B cell (primary cell): ENCODE measurements at regions not wholly inside any gene's neighbourhood (a gene's known extent, or its start where the extent isn't known, plus 50 kb on each side); places are given as distances from the start of the nearest gene placed in this dataset.
"Not testable (repeated sequence)": the region's sequence is repeated elsewhere in the genome, so short reads cannot be mapped to it uniquely, and the experiment has no call there.

Source experiments
- ATAC-seq: fragments of 200-7000 bp; cut with Tn5 transposase; one replicate; pipeline ENCODE4 v1.10.0; 2021; ENCODE audit warnings: low read depth, mild to moderate bottlenecking, moderate number of reproducible peaks, moderate library complexity
- CTCF ChIA-PET: fragments of 350-600 bp; sonication (Branson Sonifier 250); formaldehyde crosslinking; loops from one replicate; lab custom pipeline; 2021; ENCODE audit warnings: antibody characterized with exemption, inconsistent platforms; lab: Charles Lee
- POLR2A ChIA-PET: fragments of 350-600 bp; sonication (Branson Sonifier 250); formaldehyde crosslinking; loops from one replicate; lab custom pipeline; 2021; ENCODE audit warnings: antibody characterized with exemption; lab: Charles Lee
- DNase-seq: peaks from one replicate; pipeline ENCODE4 v3.0.0; 2013
- H2AFZ ChIP-seq: 2 replicates; pipeline ENCODE4 v1.6.1; 2012; ENCODE audit warnings: mild to moderate bottlenecking, low read depth, low read length; ENCODE audit not compliant: insufficient read depth, poor library complexity, severe bottlenecking
- H3K27ac ChIP-seq, 2 donors: 1 replicate in 1 of 2; 2 replicates in 1 of 2; pipeline ENCODE4 v1.5.1; 2012 to 2013; ENCODE audit warnings: low read length in 2 of 2, mild to moderate bottlenecking in 2 of 2, moderate library complexity in 1 of 2
- H3K27me3 ChIP-seq, 4 experiments: fragments of 200-600 bp in 1 of 4; sonication (generic) in 1 of 4; replicated peaks in 1 of 4; 1 replicate in 2 of 4; 2 replicates in 2 of 4; pipeline versions ENCODE4 v1.6.1 to v1.7.0; 2013 to 2016; ENCODE audit warnings: low read length in 3 of 4, mild to moderate bottlenecking in 2 of 4, mixed read lengths in 1 of 4, moderate library complexity in 1 of 4; ENCODE audit not compliant: insufficient read depth in 4 of 4, control insufficient read depth in 3 of 4; ENCODE audit errors: control extremely low read depth in 1 of 4
- H3K36me3 ChIP-seq, 2 experiments: replicated peaks in 1 of 2; 1 replicate in 1 of 2; 2 replicates in 1 of 2; pipeline versions ENCODE4 v1.6.1 to v1.7.1; 2013; ENCODE audit warnings: low read length in 1 of 2; ENCODE audit not compliant: insufficient read depth in 2 of 2, control insufficient read depth in 1 of 2; ENCODE audit errors: control extremely low read depth in 1 of 2, extremely low read depth in 1 of 2
- H3K4me1 ChIP-seq, 2 donors: fragments of 200-600 bp in 1 of 2; sonication (generic) in 1 of 2; 1 replicate in 1 of 2; 2 replicates in 1 of 2; pipeline versions ENCODE4 v1.5.1 to v1.6.1; 2013 to 2017; ENCODE audit warnings: low read length in 2 of 2; ENCODE audit not compliant: control insufficient read depth in 2 of 2, insufficient read depth in 2 of 2
- H3K4me2 ChIP-seq: replicated peaks from 2 replicates; pipeline ENCODE3; 2012; ENCODE audit warnings: mild to moderate bottlenecking, low read depth, low read length; ENCODE audit not compliant: poor library complexity, severe bottlenecking
- H3K4me3 ChIP-seq, 5 experiments: fragments of 200-600 bp in 1 of 5; sonication (generic) in 1 of 5; 1 replicate in 3 of 5; 2 replicates in 2 of 5; pipeline versions ENCODE4 v1.5.1 to v1.7.0; 2011 to 2016; ENCODE audit warnings: low read length in 4 of 5, mild to moderate bottlenecking in 4 of 5, low read depth in 2 of 5, control low read depth in 1 of 5, moderate library complexity in 1 of 5; ENCODE audit not compliant: insufficient read depth in 1 of 5; ENCODE audit errors: control extremely low read depth in 1 of 5, extremely low read depth in 1 of 5
- H3K79me2 ChIP-seq: fragments of 200-600 bp; sonication (generic); one replicate; pipeline ENCODE4 v1.6.0; 2016; ENCODE audit warnings: low read length; ENCODE audit not compliant: control insufficient read depth, insufficient read depth
- H3K9ac ChIP-seq: fragments of 200-600 bp; sonication (generic); 2 replicates; pipeline ENCODE4 v1.6.1; 2017; ENCODE audit warnings: mild to moderate bottlenecking, low read length, moderate library complexity
- H3K9me3 ChIP-seq, 3 donors: one replicate each; pipeline versions ENCODE4 v1.6.1 to v1.7.1; 2013; ENCODE audit warnings: low read length in 2 of 3; ENCODE audit not compliant: control insufficient read depth in 2 of 3, insufficient read depth in 1 of 3; ENCODE audit errors: control extremely low read depth in 1 of 3
- H4K20me1 ChIP-seq: 2 replicates; pipeline ENCODE4 v1.6.0; 2012; ENCODE audit warnings: mild to moderate bottlenecking, low read length; ENCODE audit not compliant: insufficient read depth, control insufficient read depth, poor library complexity, severe bottlenecking
- H3K27ac Mint-ChIP-seq: one replicate; pipeline ENCODE4 v1.8.0; 2021; ENCODE audit warnings: mixed read lengths
- H3K27me3 Mint-ChIP-seq: one replicate; pipeline ENCODE4 v1.8.0; 2021; ENCODE audit warnings: mixed read lengths
- H3K4me1 Mint-ChIP-seq: one replicate; pipeline ENCODE4 v1.8.0; 2021; ENCODE audit warnings: mixed read lengths
- H3K4me3 Mint-ChIP-seq: one replicate; pipeline ENCODE4 v1.8.0; 2021; ENCODE audit warnings: mixed read lengths
- H3K9me3 Mint-ChIP-seq: one replicate; pipeline ENCODE4 v1.8.0; 2022; ENCODE audit warnings: mixed read lengths; ENCODE audit not compliant: insufficient read depth
- CTCF ChIP-seq: fragments of 200-600 bp; IDR thresholded peaks from one replicate; pipeline ENCODE4 v1.8.0; 2022; ENCODE audit warnings: antibody characterized with exemption, mild to moderate bottlenecking
- EZH2 ChIP-seq: IDR thresholded peaks from 2 replicates; pipeline ENCODE4 v1.6.1; 2012; ENCODE audit warnings: borderline replicate concordance, low read depth, mild to moderate bottlenecking, moderate library complexity, low read length; ENCODE audit not compliant: insufficient read depth, poor library complexity, severe bottlenecking
- WGBS: methylation state at CpG from one replicate; pipeline ENCODE4 v1.1.5; 2013; ENCODE audit warnings: missing lambda C conversion rate; ENCODE audit not compliant: insufficient coverage; 5-methylcytosine and 5-hydroxymethylcytosine counted together
- intact Hi-C: fragments of 100-400 bp; cut with micrococcal nuclease; formaldehyde crosslinking; loops from one replicate; pipeline ENCODE4 v1.10.0; 2022

- intact Hi-C loops = no loop called here
- Histone ChIP-seq H3K79me2 (no peaks in the 10 kb centered on the region), H3K4me1 (no peaks in the 10 kb centered on the region), H3K4me3 (no peak overlapping the region), H3K36me3 (no peaks in the 10 kb centered on the region), H3K27ac (no peak overlapping the region), H3K4me2 (no peak overlapping the region), H3K9ac (no peak overlapping the region), H3K27me3 (no peaks in the 10 kb centered on the region), H4K20me1 (no peaks in the 10 kb centered on the region), H2AFZ (no peak overlapping the region), H3K9me3 (peaks cover 0 to 1% (median 0%) of the 10 kb centered on the region in 3 donors)
- ATAC-seq = no peak
- Mint-ChIP-seq H3K9me3 (no peaks in the 10 kb centered on the region), H3K4me3 (no peak overlapping the region), H3K27me3 (no peaks in the 10 kb centered on the region), H3K4me1 (no peaks in the 10 kb centered on the region), H3K27ac (no peak overlapping the region)
- TF ChIP-seq EZH2 (no peak), CTCF (no peak)
- DNase-seq = no peak
- CTCF ChIA-PET = interaction anchor here (0.7 kb wide), 1 partner anchor 29 kb away, joined by 3 read pairs; no protein-coding TSS in a partner anchor
- POLR2A ChIA-PET = no interaction called here
- WGBS = 95% methylated on average over 5 of the region's 7 CpGs
Observed at GRCh38 chr17:63223212-63223911, 222.7 kb downstream of the CYB561 start.

DNA sequence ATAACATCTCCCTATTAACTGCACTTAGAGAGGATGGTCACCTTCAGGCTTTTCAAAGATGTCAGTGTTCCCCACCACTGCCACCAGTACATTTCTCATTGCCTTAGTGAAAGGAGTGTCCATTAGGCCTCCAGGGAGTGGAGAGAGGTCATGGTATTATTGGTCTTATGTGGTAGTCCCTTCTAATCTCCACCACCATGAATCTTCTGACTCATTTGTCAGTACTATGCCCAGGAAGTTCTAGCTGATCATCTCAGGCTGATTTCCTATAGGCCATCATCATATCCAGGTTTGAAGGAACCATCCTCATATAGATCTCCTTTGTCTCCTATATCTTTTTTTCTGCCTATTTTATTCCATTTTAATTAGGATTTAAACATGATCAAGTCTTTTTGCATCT, 221.5 kb downstream of the CYB561 start:
- H3K4me3 ChIP-seq = no peak overlapping the region
- no peak for TF ChIP-seq CTCF
- TF ChIP-seq EZH2 = no peak
- H3K4me1 ChIP-seq = no peaks in the 10 kb centered on the region
- no peak overlapping the region for H3K27ac ChIP-seq
- H3K9me3 Mint-ChIP-seq = no peaks in the 10 kb centered on the region
- no peak overlapping the region for H3K27ac Mint-ChIP-seq
- H3K4me3 Mint-ChIP-seq = no peak overlapping the region
- CTCF ChIA-PET = no interaction called here
- H3K9ac ChIP-seq = no peak overlapping the region
- POLR2A ChIA-PET = no interaction called here
- H3K36me3 ChIP-seq = no peaks in the 10 kb centered on the region
- H3K4me1 Mint-ChIP-seq = peaks cover 3% of the 10 kb centered on the region
- H3K27me3 ChIP-seq = no peaks in the 10 kb centered on the region
- no peak overlapping the region for H2AFZ ChIP-seq
- H4K20me1 ChIP-seq = no peaks in the 10 kb centered on the region
- intact Hi-C loops = no loop called here
- H3K27me3 Mint-ChIP-seq = no peaks in the 10 kb centered on the region
- H3K79me2 ChIP-seq = no peaks in the 10 kb centered on the region
- no peak for DNase-seq
- H3K4me2 ChIP-seq = no peak overlapping the region
- no peak for ATAC-seq
- H3K9me3 ChIP-seq = peaks cover 0 to 1% (median 0%) of the 10 kb centered on the region in 3 donors

- POLR2A ChIA-PET, intact Hi-C loops, H4K20me1 ChIP-seq, H3K27me3 Mint-ChIP-seq, H3K27ac ChIP-seq, H2AFZ ChIP-seq, H3K9ac ChIP-seq, ATAC-seq, H3K27ac Mint-ChIP-seq, H3K9me3 ChIP-seq, CTCF ChIA-PET, H3K4me3 Mint-ChIP-seq, H3K4me1 Mint-ChIP-seq, H3K27me3 ChIP-seq, H3K4me3 ChIP-seq, H3K4me2 ChIP-seq, H3K4me1 ChIP-seq, DNase-seq, H3K79me2 ChIP-seq, H3K36me3 ChIP-seq: not testable (repeated sequence)
- peaks cover 13% of the 10 kb centered on the region for H3K9me3 Mint-ChIP-seq
Observed at GRCh38 chr17:63226720-63227119, 219.4 kb downstream of the CYB561 start.
